ENCODE measurements at regions not wholly inside any gene's neighbourhood (a gene's known extent, or its start where the extent isn't known, plus 50 kb on each side); places are given as distances from the start of the nearest gene placed in this dataset.

GRCh38 chr21:18023157-18023556 lies 204.0 kb upstream of the C21orf91 start:
- no TSS peak for BruUV-seq (replicated peaks)
- no peak overlapping the region for H3K4me3 ChIP-seq (ENCODE audit: low read depth in 2 of 2, low read length in 2 of 2)
- H3K4me1 ChIP-seq (ENCODE audit: control insufficient read depth, insufficient read depth, low read length) = no peaks in the 10 kb centered on the region
- ATAC-seq (no peak), DNase-seq (ENCODE audit: low read depth, low spot score) (no peak)
- H3K9me3 ChIP-seq (ENCODE audit: control insufficient read depth, insufficient read depth, low read depth, low read length) = no peaks in the 10 kb centered on the region
- intact Hi-C loops (cut with micrococcal nuclease; ENCODE audit: unreplicated experiment) = no loop called here
- H3K27ac ChIP-seq (ENCODE audit: low read length) = no peak overlapping the region
- CTCF ChIA-PET = no interaction called here
- no peaks in the 10 kb centered on the region for H3K36me3 ChIP-seq (ENCODE audit: control insufficient read depth, insufficient read depth, low read length)
- TF ChIP-seq, protein P1, sequence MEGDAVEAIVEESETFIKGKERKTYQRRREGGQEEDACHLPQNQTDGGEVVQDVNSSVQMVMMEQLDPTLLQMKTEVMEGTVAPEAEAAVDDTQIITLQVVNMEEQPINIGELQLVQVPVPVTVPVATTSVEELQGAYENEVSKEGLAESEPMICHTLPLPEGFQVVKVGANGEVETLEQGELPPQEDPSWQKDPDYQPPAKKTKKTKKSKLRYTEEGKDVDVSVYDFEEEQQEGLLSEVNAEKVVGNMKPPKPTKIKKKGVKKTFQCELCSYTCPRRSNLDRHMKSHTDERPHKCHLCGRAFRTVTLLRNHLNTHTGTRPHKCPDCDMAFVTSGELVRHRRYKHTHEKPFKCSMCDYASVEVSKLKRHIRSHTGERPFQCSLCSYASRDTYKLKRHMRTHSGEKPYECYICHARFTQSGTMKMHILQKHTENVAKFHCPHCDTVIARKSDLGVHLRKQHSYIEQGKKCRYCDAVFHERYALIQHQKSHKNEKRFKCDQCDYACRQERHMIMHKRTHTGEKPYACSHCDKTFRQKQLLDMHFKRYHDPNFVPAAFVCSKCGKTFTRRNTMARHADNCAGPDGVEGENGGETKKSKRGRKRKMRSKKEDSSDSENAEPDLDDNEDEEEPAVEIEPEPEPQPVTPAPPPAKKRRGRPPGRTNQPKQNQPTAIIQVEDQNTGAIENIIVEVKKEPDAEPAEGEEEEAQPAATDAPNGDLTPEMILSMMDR (IDR thresholded peaks at IDR 0.05) = no peak
- TF ChIP-seq SIN3A (IDR thresholded peaks at IDR 0.05; ENCODE audit: borderline replicate concordance, insufficient read depth, low read depth, low read length) = no peak
- TF ChIP-seq, protein P2, sequence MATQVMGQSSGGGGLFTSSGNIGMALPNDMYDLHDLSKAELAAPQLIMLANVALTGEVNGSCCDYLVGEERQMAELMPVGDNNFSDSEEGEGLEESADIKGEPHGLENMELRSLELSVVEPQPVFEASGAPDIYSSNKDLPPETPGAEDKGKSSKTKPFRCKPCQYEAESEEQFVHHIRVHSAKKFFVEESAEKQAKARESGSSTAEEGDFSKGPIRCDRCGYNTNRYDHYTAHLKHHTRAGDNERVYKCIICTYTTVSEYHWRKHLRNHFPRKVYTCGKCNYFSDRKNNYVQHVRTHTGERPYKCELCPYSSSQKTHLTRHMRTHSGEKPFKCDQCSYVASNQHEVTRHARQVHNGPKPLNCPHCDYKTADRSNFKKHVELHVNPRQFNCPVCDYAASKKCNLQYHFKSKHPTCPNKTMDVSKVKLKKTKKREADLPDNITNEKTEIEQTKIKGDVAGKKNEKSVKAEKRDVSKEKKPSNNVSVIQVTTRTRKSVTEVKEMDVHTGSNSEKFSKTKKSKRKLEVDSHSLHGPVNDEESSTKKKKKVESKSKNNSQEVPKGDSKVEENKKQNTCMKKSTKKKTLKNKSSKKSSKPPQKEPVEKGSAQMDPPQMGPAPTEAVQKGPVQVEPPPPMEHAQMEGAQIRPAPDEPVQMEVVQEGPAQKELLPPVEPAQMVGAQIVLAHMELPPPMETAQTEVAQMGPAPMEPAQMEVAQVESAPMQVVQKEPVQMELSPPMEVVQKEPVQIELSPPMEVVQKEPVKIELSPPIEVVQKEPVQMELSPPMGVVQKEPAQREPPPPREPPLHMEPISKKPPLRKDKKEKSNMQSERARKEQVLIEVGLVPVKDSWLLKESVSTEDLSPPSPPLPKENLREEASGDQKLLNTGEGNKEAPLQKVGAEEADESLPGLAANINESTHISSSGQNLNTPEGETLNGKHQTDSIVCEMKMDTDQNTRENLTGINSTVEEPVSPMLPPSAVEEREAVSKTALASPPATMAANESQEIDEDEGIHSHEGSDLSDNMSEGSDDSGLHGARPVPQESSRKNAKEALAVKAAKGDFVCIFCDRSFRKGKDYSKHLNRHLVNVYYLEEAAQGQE (IDR thresholded peaks at IDR 0.05; ENCODE audit: insufficient read depth in 1 of 2, low read depth in 2 of 2, low read length in 1 of 2) = no peak
- TF ChIP-seq POLR2AphosphoS5 (IDR thresholded peaks at IDR 0.05; ENCODE audit: low read depth, low read length) = no peak
- TF ChIP-seq TCF7L2 (IDR thresholded peaks at IDR 0.05; ENCODE audit: low read depth, low read length) = no peak
- no peaks in the 10 kb centered on the region for H3K27me3 ChIP-seq (ENCODE audit: control insufficient read depth, insufficient read depth, low read length)
- POLR2A ChIA-PET = no interaction called here
- in situ Hi-C loops (cut with HindIII; ENCODE audit: low pct_unique_long_range_greater_than_20kb, low sequenced_read_pairs) = no loop called here

- Histone ChIP-seq H3K4me1 (ENCODE audit: control insufficient read depth, insufficient read depth, low read length) (no peaks in the 10 kb centered on the region), H3K27me3 (ENCODE audit: control insufficient read depth, insufficient read depth, low read length) (no peaks in the 10 kb centered on the region), H3K4me3 (ENCODE audit: low read depth in 2 of 2, low read length in 2 of 2) (no peak overlapping the region), H3K36me3 (ENCODE audit: control insufficient read depth, insufficient read depth, low read length) (no peaks in the 10 kb centered on the region), H3K27ac (ENCODE audit: low read length) (no peak overlapping the region), H3K9me3 (ENCODE audit: control insufficient read depth, insufficient read depth, low read depth, low read length) (no peaks in the 10 kb centered on the region)
- in situ Hi-C loops (cut with HindIII; ENCODE audit: low pct_unique_long_range_greater_than_20kb, low sequenced_read_pairs) = no loop called here
- POLR2A ChIA-PET = no interaction called here
- TF ChIP-seq POLR2AphosphoS5 (IDR thresholded peaks at IDR 0.05; ENCODE audit: low read depth, low read length) (no peak), TCF7L2 (IDR thresholded peaks at IDR 0.05; ENCODE audit: low read depth, low read length) (no peak), SIN3A (IDR thresholded peaks at IDR 0.05; ENCODE audit: borderline replicate concordance, insufficient read depth, low read depth, low read length) (no peak)
- TF ChIP-seq, protein P1 (IDR thresholded peaks at IDR 0.05) = no peak
- DNase-seq (ENCODE audit: low read depth, low spot score) (no peak), ATAC-seq (no peak)
- CTCF ChIA-PET = no interaction called here
- no TSS peak for BruUV-seq (replicated peaks)
- intact Hi-C loops (cut with micrococcal nuclease; ENCODE audit: unreplicated experiment) = no loop called here
Observed at GRCh38 chr21:18007121-18007520, 188.0 kb upstream of the C21orf91 start.
